IMR-90 (cell line): ENCODE measurements at regions not wholly inside any gene's neighbourhood (a gene's known extent, or its start where the extent isn't known, plus 50 kb on each side); places are given as distances from the start of the nearest gene placed in this dataset.

Source experiments
- ATAC-seq: fragments of 200-7000 bp; cut with Tn5 transposase; 2 replicates; pipeline ENCODE4 v1.9.1; 2020; ENCODE audit warnings: low read depth, mild to moderate bottlenecking, moderate library complexity
- BruUV-seq: library from RNA; stranded (reverse); fragments of 400-500 nt; replicated peaks from 2 replicates; lab custom pipeline; 2021; lab: Mats Ljungman, UMichigan
- CTCF ChIA-PET: fragments of 300-600 bp; formaldehyde crosslinking; extraction: SDS; loops from one replicate; lab custom pipeline; 2021; ENCODE audit warnings: antibody characterized with exemption; lab: Yijun Ruan, JAX
- POLR2A ChIA-PET: fragments of 300-600 bp; sonication (Branson Sonifier 250); formaldehyde crosslinking; loops from one replicate; lab custom pipeline; 2022; ENCODE audit warnings: antibody characterized with exemption; ENCODE audit not compliant: unreplicated experiment; lab: Charles Lee
- DNase-seq: peaks from one replicate; pipeline ENCODE4 v3.0.0; 2013
- H2AFZ ChIP-seq: replicated peaks from 2 replicates; pipeline ENCODE3; 2013; ENCODE audit warnings: low read length, mild to moderate bottlenecking; ENCODE audit not compliant: poor library complexity
- H2AK5ac ChIP-seq: 2 replicates; pipeline ENCODE4 v1.6.1; 2013; ENCODE audit warnings: low read depth, low read length, inconsistent platforms
- H2AK9ac ChIP-seq: replicated peaks from 2 replicates; pipeline ENCODE3; 2013; ENCODE audit warnings: mild to moderate bottlenecking, low read depth, low read length, moderate library complexity; ENCODE audit not compliant: poor library complexity
- H2BK120ac ChIP-seq: 2 replicates; pipeline ENCODE4 v1.6.1; 2013; ENCODE audit warnings: low read depth, low read length, inconsistent platforms
- H2BK15ac ChIP-seq: 3 replicates; pipeline ENCODE4 v1.6.1; 2013; ENCODE audit warnings: low read depth, low read length, inconsistent platforms
- H2BK20ac ChIP-seq: 2 replicates; pipeline ENCODE4 v1.6.1; 2013; ENCODE audit warnings: low read depth, mild to moderate bottlenecking, inconsistent platforms, low read length, moderate library complexity
- H2BK5ac ChIP-seq: 2 replicates; pipeline ENCODE4 v1.6.1; 2013; ENCODE audit warnings: mild to moderate bottlenecking, low read depth, low read length, inconsistent platforms; ENCODE audit not compliant: poor library complexity, severe bottlenecking
- H3K14ac ChIP-seq: replicated peaks from 2 replicates; pipeline ENCODE4 v1.6.1; 2013; ENCODE audit warnings: low read depth, low read length, inconsistent platforms
- H3K18ac ChIP-seq: 2 replicates; pipeline ENCODE4 v1.6.1; 2013; ENCODE audit warnings: low read depth, low read length, control low read depth
- H3K23ac ChIP-seq: 2 replicates; pipeline ENCODE4 v1.6.1; 2013; ENCODE audit warnings: low read depth, low read length, inconsistent platforms
- H3K27ac ChIP-seq: 2 replicates; pipeline ENCODE4 v1.5.1; 2013; ENCODE audit warnings: mild to moderate bottlenecking, control low read depth, low read length; ENCODE audit not compliant: insufficient read depth
- H3K27me3 ChIP-seq: 2 replicates; pipeline ENCODE4 v1.6.1; 2013; ENCODE audit warnings: low read length; ENCODE audit not compliant: control insufficient read depth, insufficient read depth
- H3K36me3 ChIP-seq: 2 replicates; pipeline ENCODE4 v1.6.1; 2013; ENCODE audit warnings: low read length, mixed read lengths; ENCODE audit not compliant: control insufficient read depth, insufficient read depth
- H3K4ac ChIP-seq: 2 replicates; pipeline ENCODE4 v1.6.1; 2013; ENCODE audit warnings: low read depth, low read length, inconsistent platforms
- H3K4me1 ChIP-seq: 2 replicates; pipeline ENCODE4 v1.6.1; 2013; ENCODE audit warnings: low read length, mixed read lengths; ENCODE audit not compliant: control insufficient read depth, insufficient read depth
- H3K4me2 ChIP-seq: 2 replicates; pipeline ENCODE4 v1.6.1; 2013; ENCODE audit warnings: low read depth, mild to moderate bottlenecking, control low read depth, low read length, moderate library complexity
- H3K4me3 ChIP-seq: 2 replicates; pipeline ENCODE4 v1.5.1; 2013; ENCODE audit warnings: low read depth, mild to moderate bottlenecking, control low read depth, low read length, moderate library complexity; ENCODE audit not compliant: insufficient read depth
- H3K56ac ChIP-seq: 2 replicates; pipeline ENCODE4 v1.6.1; 2013; ENCODE audit warnings: low read length, inconsistent platforms; ENCODE audit not compliant: insufficient read depth; ENCODE audit errors: extremely low read depth
- H3K79me1 ChIP-seq, 2 experiments: 2 replicates each; pipeline ENCODE4 v1.6.1; 2013; ENCODE audit warnings: low read length in 2 of 2, inconsistent platforms in 1 of 2, low read depth in 1 of 2
- H3K9ac ChIP-seq: 2 replicates; pipeline ENCODE4 v1.6.1; 2013; ENCODE audit warnings: low read depth, low read length, control low read depth
- H3K9me1 ChIP-seq: 2 replicates; pipeline ENCODE4 v1.6.1; 2013; ENCODE audit warnings: low read length, inconsistent platforms; ENCODE audit not compliant: insufficient read depth
- H3K9me3 ChIP-seq: 2 replicates; pipeline ENCODE4 v1.6.1; 2013; ENCODE audit warnings: low read length; ENCODE audit not compliant: control insufficient read depth, insufficient read depth
- H4K20me1 ChIP-seq: 2 replicates; pipeline ENCODE4 v1.6.1; 2013; ENCODE audit warnings: low read length, inconsistent platforms; ENCODE audit not compliant: insufficient read depth
- H4K5ac ChIP-seq: 2 replicates; pipeline ENCODE4 v1.6.1; 2013; ENCODE audit warnings: mild to moderate bottlenecking, low read depth, low read length, control low read depth
- H4K8ac ChIP-seq, 2 experiments: 2 replicates each; pipeline ENCODE4 v1.6.1; 2013; ENCODE audit warnings: low read depth in 2 of 2, low read length in 2 of 2, control low read depth in 1 of 2, inconsistent platforms in 1 of 2
- H4K91ac ChIP-seq: 2 replicates; pipeline ENCODE4 v1.6.1; 2013; ENCODE audit warnings: low read depth, low read length, inconsistent platforms; ENCODE audit not compliant: insufficient read depth
- CTCF ChIP-seq: conservative IDR thresholded peaks from 2 replicates; pipeline ENCODE4 v1.5.1; 2012; ENCODE audit warnings: mild to moderate bottlenecking, low read depth, low read length, improper control_type of control experiment
- MXI1 ChIP-seq: IDR thresholded peaks from 2 replicates; pipeline ENCODE4 v1.6.1; 2012; ENCODE audit warnings: low read depth, mild to moderate bottlenecking, low read length, moderate library complexity, borderline replicate concordance
- RAD21 ChIP-seq: IDR thresholded peaks from 2 replicates; pipeline ENCODE4 v1.6.1; 2012; ENCODE audit warnings: low read length, improper control_type of control experiment
- SMC3 ChIP-seq: fragments of 150-350 bp; IDR thresholded peaks from 2 replicates; pipeline ENCODE4 v1.6.1; 2016; ENCODE audit warnings: low read depth, mild to moderate bottlenecking, antibody characterized with exemption, low read length, moderate library complexity
- WGBS, 2 experiments: methylation state at CpG; one replicate each; pipeline versions ENCODE4 v1.1.5 to v1.1.7; 2013; ENCODE audit warnings: missing lambda C conversion rate in 2 of 2; ENCODE audit not compliant: insufficient read length in 1 of 2; ENCODE audit errors: extremely low coverage in 2 of 2; 5-methylcytosine and 5-hydroxymethylcytosine counted together
- dilution Hi-C: fragments of 300-500 bp; cut with HindIII; formaldehyde crosslinking; loops from one replicate; pipeline ENCODE4 v1.14.3; 2018; ENCODE audit warnings: low sequenced_read_pairs; ENCODE audit not compliant: unreplicated experiment
- in situ Hi-C: fragments of 300-500 bp; cut with MboI; formaldehyde crosslinking; loops from 3 replicates; pipeline ENCODE4 v1.14.3; 2019; ENCODE audit warnings: low sequenced_read_pairs, inconsistent platforms, mixed read lengths
- intact Hi-C: fragments of 100-400 bp; cut with micrococcal nuclease; formaldehyde crosslinking; loops from 2 replicates; pipeline ENCODE4 v1.10.0; 2022

- Histone ChIP-seq H3K4me2 (no peak overlapping the region), H2AFZ (no peak overlapping the region), H2BK15ac (no peak overlapping the region), H3K79me1 (no peaks in the 10 kb centered on the region), H4K8ac (no peak overlapping the region), H3K56ac (no peak overlapping the region), H2BK120ac (no peak overlapping the region), H2AK5ac (no peak overlapping the region), H3K36me3 (no peaks in the 10 kb centered on the region), H3K23ac (no peak overlapping the region), H3K9me3 (peaks cover 6% of the 10 kb centered on the region; the same call in 1 of the 2 replicates), H4K20me1 (no peaks in the 10 kb centered on the region), H3K27me3 (no peaks in the 10 kb centered on the region), H3K27ac (no peak overlapping the region), H3K4ac (no peak overlapping the region), H3K9me1 (no peaks in the 10 kb centered on the region), H3K14ac (no peak overlapping the region), H4K91ac (no peak overlapping the region), H2AK9ac (no peak overlapping the region), H3K4me1 (no peaks in the 10 kb centered on the region), H3K18ac (no peak overlapping the region), H3K9ac (no peak overlapping the region), H2BK20ac (no peak overlapping the region), H2BK5ac (no peak overlapping the region), H3K4me3 (no peak overlapping the region), H4K5ac (no peak overlapping the region)
- no TSS peak for BruUV-seq
- intact Hi-C loops (no loop called here), dilution Hi-C loops (no loop called here), in situ Hi-C loops (no loop called here)
- no peak for ATAC-seq
- CTCF ChIA-PET, result interaction anchor here (0.5 kb wide), 1 partner anchor 14 kb away, joined by 3 read pairs; no protein-coding TSS in a partner anchor
- no peak for DNase-seq
- POLR2A ChIA-PET, result no interaction called here
- TF ChIP-seq MXI1 (no peak), RAD21 (no peak), SMC3 (no peak), CTCF (no peak)
- whole genome bisulfite sequencing, 2 experiments, result no CpG with 5 or more reads among the region's 1 CpG
Observed at GRCh38 chr5:116912221-116912620, 337.6 kb upstream of the SEMA6A start.
